ENCODE measurements at regions not wholly inside any gene's neighbourhood (a gene's known extent, or its start where the extent isn't known, plus 50 kb on each side); places are given as distances from the start of the nearest gene placed in this dataset.

GRCh38 chr13:34647379-34648150 is 294.5 kb upstream of the NBEA start:
- no peak for DNase-seq

- DNase-seq, result no peak
Measured at GRCh38 chr13:34654203-34654602, 287.9 kb upstream of the NBEA start.

GRCh38 chr13:34654647-34655046 is 287.4 kb upstream of the NBEA start:
- DNase-seq, result no peak

GRCh38 chr13:34655554-34655953 is 286.5 kb upstream of the NBEA start:
- DNase-seq, result no peak

GRCh38 chr13:34657716-34658115 is 284.4 kb upstream of the NBEA start:
- DNase-seq, result no peak

GRCh38 chr13:34667286-34668218 is 274.5 kb upstream of the NBEA start:
- DNase-seq, result no peak

GRCh38 chr13:34671137-34671536 is 270.9 kb upstream of the NBEA start:
- DNase-seq, result no peak

GRCh38 chr13:34672631-34673030 is 269.4 kb upstream of the NBEA start:
- DNase-seq, result no peak

GRCh38 chr13:34675626-34676025 is 266.4 kb upstream of the NBEA start:
- DNase-seq, result no peak

- DNase-seq, result no peak
Measured at GRCh38 chr13:34678154-34678553, 263.9 kb upstream of the NBEA start.

- no peak for DNase-seq
Measured at GRCh38 chr13:34681405-34681955, 260.6 kb upstream of the NBEA start.

GRCh38 chr13:34695063-34695462 is 247.0 kb upstream of the NBEA start:
- no peak for DNase-seq

- DNase-seq, result no peak
Measured at GRCh38 chr13:34696296-34696695, 245.8 kb upstream of the NBEA start.

- no peak for DNase-seq
Measured at GRCh38 chr13:34696741-34697140, 245.3 kb upstream of the NBEA start.

- no peak for DNase-seq
Measured at GRCh38 chr13:34698945-34699344, 243.1 kb upstream of the NBEA start.

GRCh38 chr13:34700155-34700554 is 241.9 kb upstream of the NBEA start:
- DNase-seq, result no peak

- DNase-seq, result no peak
Measured at GRCh38 chr13:34701919-34702318, 240.2 kb upstream of the NBEA start.

GRCh38 chr13:34708566-34709313 is 233.3 kb upstream of the NBEA start:
- DNase-seq, result no peak

- no peak for DNase-seq
Measured at GRCh38 chr13:34719060-34719875, 222.8 kb upstream of the NBEA start.

GRCh38 chr13:34720618-34721017 is 221.5 kb upstream of the NBEA start:
- no peak for DNase-seq

GRCh38 chr13:34721631-34722595 is 220.2 kb upstream of the NBEA start:
- DNase-seq, result no peak

Measured in activated naive CD4-positive, alpha-beta T cell treated with Interleukin-2 at 50 U/mL for 16 hours (primary cell).